ENCODE measurements at regions not wholly inside any gene's neighbourhood (a gene's known extent, or its start where the extent isn't known, plus 50 kb on each side); places are given as distances from the start of the nearest gene placed in this dataset.

DNA sequence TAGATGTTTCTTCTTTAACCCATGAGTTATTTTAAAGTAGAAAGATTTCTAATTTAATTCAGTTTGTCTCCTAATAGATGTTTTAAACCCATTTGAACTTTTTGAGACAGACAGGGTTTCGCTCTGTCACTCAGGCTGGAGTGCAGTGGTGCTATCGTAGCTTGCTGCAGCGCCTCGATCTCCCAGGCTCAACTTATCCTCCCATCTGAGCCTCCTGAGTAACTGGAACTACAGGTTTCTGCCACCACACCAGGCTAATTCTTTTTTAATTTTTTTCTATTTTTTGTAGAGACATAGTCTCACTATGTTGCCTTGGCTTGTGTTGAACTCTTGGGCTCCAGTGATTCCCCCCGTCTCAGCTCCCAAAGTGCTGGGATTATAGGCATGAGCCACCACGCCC lies 53.0 kb upstream of the RAB18 start:
- in situ Hi-C loops (cut with HindIII; ENCODE audit: low sequenced_read_pairs), result no loop called here

DNA sequence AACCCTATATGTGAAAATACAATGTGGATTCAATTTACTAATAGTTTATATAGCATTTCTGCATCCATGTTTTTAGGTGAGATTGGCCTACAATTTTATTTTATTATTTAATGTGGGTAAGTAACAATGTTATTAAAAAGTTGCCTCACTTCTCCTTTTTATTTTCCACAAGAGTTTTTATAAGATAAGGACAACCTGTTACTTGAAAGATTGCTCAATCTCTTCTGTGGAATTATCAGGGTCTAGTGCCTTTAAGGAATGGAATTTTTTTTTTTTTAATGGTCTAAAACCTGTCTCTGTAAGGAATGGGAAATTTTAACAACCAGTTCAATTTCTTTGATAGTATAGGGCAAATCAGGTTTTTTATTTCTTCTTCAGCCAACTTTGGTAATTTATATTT lies 53.9 kb upstream of the RAB18 start:
- in situ Hi-C loops (cut with HindIII; ENCODE audit: low sequenced_read_pairs), result no loop called here

DNA sequence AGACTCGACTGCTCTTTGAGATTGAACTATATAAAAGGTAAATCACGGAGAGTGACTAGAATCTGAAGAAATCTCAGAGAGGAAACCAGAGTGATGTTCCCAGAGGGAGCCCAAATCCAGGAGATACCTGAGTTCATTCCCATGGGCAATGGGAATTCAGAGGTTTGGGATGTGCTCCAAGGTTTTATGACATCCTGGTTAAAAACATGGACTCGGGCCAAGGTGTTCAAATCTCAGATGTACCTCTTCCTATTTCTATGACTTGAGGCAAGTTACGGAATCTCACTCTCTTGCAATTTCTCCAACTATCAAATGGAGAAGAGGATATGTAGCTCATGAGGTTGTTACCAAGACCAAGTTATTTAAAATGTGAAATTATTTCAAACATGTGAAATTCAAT lies 54.5 kb upstream of the RAB18 start:
- in situ Hi-C loops (cut with HindIII; ENCODE audit: low sequenced_read_pairs), result no loop called here

DNA sequence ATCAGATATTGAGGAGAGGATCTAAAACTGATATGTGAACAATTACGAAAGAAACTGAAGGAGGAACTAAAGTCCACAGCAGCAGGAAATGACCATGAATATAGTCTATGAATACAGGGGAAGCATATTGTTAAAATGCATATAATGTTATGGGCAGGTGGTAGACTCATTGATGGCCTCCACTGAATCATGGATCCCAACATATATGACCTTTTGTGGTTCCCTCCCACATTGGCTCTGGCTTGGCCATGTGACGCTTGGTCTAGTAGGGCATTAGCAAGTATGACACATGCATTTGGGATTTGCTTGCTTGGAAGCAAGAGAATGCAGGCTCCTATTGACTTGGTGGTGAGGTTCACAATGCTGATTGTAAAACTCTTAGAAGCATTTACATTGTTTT lies 55.2 kb upstream of the RAB18 start:
- in situ Hi-C loops (cut with HindIII; ENCODE audit: low sequenced_read_pairs), result no loop called here

DNA sequence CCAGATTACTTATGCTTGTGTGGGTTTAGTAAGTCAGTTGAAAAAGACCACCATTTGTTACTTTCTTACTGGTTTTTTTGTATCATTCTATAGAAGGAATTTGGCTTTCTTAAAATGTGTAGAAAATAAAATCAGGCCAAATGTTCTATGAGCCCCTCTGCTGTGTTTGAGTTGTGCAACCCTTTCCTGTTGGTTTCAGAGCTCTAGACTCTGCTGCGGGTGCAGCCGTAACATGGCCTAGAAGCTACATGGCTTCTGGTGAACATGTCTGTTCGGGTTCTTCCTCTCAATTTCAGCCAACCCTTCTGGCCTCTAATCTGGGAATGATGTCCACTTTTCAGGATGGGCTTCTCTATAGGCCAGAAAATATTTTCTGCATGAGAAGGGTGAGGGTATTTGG lies 56.6 kb upstream of the RAB18 start:
- in situ Hi-C loops (cut with HindIII; ENCODE audit: low sequenced_read_pairs), result no loop called here

DNA sequence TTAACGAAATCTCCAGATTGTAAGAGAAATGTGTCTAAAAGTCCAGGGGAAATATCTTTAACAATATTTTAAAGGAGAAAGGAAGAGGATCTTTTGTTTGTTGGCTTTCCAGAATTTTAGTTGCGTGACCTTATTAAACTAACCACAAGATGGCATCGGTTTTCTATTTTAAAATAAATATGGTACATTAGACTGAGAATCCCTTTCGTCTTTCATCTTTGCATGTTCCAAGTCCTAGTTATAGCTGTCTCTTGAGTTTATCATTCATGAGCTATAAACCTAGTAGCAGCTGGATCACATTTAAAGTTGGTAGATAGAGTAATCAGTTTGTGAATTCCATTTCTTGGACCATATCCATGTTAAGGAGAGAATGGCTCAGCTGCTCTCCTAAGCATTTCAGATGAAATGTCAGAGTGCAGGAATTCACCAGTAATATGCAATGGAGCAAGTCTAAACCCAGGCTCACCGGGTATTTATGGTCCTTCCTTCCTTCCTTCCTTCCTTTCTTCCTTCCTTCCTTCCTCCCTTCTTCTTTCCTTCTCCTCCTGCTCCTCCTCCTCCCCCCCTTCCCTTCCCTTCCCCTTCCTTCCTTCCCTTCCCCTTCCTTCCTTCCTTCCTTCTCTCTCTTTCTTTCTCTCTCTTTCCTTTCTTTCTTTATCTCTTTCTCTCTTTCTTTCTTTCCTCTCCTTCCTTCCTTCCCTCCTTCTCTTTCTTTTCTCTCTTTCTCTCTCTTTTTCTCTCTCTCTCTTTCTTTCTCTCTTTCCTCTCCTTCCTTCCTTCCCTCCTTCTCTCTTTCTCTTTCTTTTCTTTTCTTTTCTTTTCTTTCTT lies 57.8 kb upstream of the RAB18 start:
- in situ Hi-C loops (cut with HindIII; ENCODE audit: low sequenced_read_pairs), result no loop called here

DNA sequence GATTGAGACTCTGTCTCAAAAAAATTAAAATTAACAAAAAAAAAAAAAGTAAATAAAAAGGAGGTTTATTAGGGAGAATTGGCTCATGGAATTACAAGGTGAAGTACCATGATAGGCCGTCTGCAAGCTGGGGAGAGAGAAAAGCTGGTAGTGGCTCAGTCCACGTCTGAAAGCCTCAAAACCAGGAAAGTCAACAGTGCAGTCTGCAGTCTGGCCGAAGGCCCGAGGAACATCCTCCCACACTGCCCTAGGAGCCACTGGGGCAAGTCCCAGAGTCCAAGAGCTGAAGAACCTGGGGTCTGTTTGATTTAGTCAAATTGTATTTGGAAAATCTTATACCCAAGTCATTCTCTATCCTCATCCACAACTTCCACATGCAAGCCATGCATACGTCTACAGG lies 59.0 kb upstream of the RAB18 start:
- in situ Hi-C loops (cut with HindIII; ENCODE audit: low sequenced_read_pairs), result no loop called here

DNA sequence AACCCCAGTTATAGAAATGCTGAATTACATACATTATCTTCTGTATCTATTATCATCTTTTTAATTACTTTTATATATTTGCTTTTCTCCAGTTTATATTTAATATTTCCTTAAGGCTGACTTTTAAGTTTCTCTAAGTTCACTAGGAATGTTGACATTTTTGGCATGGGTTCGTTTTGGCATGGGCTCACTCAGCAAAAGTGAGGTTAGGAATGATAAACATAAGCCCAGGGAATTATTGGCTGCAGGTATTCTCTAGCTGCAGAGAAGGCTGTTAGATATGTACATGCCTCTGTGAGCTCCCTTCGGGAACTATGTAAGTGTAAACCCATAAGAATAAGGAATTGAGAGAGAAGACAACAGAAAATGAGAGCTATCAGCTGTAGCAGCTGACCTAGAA lies 63.6 kb upstream of the RAB18 start:
- in situ Hi-C loops (cut with HindIII; ENCODE audit: low sequenced_read_pairs), result no loop called here

DNA sequence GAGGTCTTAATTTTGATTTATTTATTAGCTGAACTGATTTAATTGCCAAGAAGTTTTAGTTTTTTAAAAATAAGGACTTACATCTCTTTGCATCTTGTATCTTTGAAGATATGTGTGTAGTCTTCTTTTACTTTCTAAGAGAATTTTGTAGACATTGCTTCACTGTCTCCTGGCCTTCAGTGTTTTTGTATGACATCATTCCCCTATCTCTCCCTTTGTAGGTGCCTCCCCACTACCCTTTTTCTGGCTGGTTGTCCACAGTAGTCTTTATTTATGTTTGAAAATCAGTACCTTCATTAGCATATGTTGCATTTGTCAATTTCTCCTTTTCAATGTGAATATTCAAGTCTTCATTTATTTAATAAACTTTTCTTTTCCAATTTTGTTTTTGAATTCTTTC lies 64.1 kb upstream of the RAB18 start:
- in situ Hi-C loops (cut with HindIII; ENCODE audit: low sequenced_read_pairs), result no loop called here

DNA sequence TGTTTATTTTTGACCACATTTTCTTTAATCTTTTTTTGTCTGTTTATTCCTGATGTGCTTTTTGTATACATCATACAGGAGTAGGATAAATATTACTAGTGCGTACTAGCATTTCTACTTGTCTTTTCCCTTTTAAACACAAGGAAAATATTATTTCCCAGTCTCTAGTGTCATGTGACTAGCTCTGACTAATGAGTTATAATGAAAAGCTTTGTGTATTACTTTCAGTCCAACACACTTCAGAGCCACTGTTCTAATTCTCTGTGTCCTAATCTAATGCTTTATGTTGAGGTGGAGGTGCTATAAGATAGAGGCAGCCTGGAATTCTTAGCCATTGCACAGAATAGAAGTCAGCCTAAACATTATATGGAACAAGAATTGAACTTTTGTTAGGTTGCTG lies 65.0 kb upstream of the RAB18 start:
- in situ Hi-C loops (cut with HindIII; ENCODE audit: low sequenced_read_pairs), result no loop called here

DNA sequence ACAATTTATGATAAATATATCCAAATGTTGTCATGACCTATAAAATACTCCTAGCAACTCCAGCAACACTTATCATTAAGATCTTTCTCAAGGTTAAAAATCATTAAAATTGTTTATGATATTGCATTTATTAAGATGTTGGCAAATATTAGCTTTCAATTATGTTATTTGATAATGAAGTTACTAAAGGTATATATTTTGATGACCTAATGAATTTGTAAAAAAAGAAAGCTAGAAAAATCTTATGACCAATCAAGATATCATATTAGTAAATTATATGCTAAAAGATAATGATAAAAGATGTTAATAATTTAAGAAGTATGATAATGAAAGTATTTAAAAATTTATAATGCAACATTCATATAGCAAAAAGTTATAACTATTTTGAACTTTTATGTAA lies 66.3 kb upstream of the RAB18 start:
- in situ Hi-C loops (cut with HindIII; ENCODE audit: low sequenced_read_pairs), result no loop called here

DNA sequence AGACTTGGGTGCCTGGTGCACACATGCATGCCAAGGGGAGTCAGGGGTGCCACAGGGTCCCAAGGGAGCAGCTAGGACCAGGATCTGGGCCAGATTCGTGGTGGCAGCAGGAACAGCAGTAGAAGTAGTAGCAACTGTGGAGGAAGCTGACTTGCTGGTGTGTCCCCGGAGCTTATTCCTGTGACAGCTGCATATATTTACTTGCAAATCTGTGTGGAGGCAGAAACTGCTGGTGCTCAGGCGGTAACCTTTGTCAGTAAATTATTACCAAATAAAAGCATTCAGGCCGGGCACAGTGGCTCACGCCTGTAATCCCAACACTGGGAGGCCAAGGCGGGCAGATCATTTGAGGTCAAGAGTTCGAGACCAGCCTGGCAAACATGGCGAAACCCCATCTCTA lies 67.4 kb upstream of the RAB18 start:
- in situ Hi-C loops (cut with HindIII; ENCODE audit: low sequenced_read_pairs), result no loop called here

DNA sequence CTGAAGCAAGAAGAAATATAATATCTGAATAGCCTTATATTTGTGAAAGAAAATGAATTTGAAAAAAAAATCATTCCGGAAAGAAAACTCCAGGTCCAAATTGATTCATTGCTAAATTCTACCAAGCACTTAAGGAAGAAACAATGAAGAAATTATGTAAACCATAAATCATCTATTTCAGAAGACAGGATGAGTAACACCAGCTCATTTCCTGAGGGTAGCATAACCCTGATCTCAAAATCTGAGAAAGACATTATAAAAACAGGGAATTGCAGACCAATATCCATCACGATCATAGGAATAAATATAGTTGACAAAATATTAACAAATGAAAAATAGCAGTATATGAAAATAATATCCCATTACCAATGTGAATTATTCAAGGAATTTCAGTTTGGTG lies 70.1 kb upstream of the RAB18 start:
- in situ Hi-C loops (cut with HindIII; ENCODE audit: low sequenced_read_pairs), result no loop called here

DNA sequence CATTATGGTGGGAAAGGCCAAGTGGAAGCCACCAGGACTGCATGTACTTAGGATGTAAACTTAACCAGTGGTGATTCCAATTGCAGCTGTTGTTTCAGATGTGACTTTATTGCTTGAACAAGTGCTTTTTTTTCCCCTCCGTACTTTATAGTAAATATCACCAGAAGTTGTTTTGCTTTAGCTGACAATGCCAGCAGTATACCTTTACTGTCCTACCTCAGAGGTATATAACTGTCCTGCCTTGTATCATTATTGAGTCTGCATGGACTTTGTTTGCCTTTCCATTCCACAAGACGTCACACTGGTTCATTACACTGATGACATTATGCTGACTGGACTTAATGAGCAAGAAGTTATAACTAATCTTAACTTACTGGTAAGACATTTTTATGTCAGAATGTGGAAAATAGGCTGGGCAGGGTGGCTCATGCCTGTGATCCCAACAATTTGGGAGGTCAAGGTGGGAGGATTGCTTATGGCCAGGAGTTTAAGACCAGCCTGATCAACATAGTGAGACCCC lies 77.1 kb upstream of the RAB18 start:
- in situ Hi-C loops (cut with HindIII; ENCODE audit: low sequenced_read_pairs), result no loop called here

DNA sequence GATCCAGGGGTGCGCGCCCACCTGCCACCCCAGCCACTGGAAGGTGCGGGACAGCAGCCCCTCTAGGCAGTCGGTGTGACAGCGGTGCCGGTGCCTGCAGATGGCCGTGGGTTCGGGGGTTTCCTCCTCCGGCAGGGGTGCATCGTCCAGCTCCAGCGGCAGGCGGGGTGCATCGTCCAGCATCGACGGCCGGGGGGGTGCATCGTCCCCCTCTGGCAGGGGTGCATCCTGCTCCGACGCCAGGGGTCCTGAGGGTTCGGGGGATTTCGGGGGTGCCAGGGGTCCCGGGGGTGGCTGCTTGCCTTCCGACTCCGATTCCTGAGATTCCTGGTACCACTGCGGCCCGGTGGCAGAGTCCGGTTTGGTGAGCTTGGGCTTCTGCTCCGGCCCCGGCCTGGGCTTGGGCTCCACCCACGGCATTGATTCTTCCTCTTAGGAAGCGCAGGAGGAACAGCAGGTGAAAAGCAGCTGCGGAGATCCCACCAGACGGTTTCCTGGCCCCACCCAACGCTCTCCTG lies 90.2 kb upstream of the RAB18 start:
- in situ Hi-C loops (cut with HindIII; ENCODE audit: low sequenced_read_pairs), result no loop called here

DNA sequence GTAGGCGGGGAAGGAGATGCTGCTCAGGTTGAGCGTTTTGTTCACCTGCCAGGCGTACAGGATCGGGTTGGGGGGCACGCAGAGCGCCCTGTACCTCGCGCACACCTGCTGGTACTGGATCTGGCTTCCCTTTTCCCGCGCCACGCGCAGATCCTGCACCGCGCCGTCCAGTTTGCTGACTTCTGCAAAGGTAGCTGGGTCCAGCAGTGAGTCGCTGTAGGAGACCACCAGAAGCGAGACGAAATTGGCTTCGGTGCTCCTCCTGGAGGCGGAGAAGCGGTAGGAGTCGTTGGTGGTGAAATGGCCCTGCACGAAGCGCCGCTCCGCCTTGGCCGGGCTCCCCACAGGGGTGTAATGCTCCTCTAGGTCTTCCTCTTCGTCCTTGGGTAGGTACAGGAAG lies 90.7 kb upstream of the RAB18 start:
- in situ Hi-C loops (cut with HindIII; ENCODE audit: low sequenced_read_pairs), result no loop called here

DNA sequence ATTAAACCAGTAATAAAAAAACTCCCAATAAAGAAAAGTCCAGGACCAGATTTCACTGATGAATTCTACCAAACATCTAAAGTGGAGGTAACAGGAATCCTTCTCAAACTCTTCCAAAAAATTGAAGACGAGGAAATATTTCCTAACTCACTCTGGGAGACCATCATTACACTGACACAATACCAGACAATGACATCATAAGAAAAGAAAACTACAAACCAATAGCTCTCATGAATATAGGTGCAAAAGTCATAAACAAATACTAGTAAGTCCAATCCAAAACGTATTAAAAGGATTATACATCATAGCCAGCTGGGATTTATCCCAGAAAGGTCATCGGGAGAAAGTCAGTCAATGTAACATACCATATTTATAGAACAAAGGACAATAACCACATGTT lies 94.0 kb upstream of the RAB18 start:
- in situ Hi-C loops (cut with HindIII; ENCODE audit: low sequenced_read_pairs), result no loop called here

DNA sequence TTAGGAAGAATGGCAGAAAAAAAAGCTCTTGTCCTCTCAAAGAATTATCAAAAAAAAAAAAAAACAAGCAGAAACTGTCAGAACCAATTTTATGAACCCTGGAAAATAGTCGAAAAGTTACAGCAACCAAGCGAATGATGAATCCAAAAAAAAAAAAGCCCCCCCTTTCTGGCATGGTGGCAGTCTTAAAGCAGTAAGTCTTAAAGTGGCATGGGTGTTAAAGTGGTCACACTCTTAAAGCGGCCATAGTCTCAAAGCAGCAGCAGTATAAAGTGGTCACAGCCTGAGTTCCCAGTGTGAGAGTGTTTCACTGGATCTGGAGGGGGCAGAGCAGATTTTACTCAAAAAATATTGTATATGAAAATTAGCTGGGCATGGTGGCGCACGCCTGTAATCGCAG lies 96.8 kb upstream of the RAB18 start:
- in situ Hi-C loops (cut with HindIII; ENCODE audit: low sequenced_read_pairs), result no loop called here

DNA sequence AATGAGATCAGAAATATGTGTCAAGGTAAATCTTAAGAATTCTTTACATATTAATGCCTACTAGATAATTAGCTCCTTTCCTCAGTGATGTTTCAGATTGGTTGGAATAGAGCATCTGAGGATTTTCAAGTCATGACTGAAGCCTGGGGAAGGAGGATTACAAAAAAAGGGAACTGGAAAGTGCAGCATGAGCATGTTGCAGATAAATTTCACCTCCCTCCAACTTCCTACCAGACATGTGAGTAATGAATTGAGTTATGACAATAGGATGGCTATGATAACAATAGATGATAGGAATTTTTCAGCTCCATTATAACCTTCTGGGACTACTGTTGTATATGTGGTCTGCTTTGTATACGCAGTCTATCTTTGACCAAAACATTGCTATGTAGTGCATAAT lies 104.2 kb upstream of the RAB18 start:
- in situ Hi-C loops (cut with HindIII; ENCODE audit: low sequenced_read_pairs), result loop anchor here (10.0 kb wide), 1 partner anchor 65 kb away; no protein-coding TSS in a partner anchor

DNA sequence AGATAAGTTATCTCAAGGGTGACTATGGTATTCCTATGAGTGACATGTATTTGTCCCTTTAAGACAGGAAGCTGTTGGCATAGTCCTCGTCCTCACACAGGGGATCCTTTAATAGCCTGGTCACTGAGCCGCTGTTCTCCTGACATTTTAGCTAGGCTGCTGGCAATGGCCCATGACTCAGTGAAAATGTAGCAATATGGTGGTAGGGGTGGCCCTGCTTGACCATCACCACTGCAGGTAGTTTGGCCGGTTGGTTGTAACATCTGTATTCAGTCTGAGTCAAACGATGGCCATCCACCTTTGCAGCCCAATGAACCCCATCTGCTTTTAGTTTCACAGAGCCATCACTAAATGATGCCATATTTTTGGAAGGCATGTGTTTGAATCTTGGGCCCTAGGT lies 110.1 kb upstream of the RAB18 start:
- in situ Hi-C loops (cut with HindIII; ENCODE audit: low sequenced_read_pairs), result loop anchor here (10.0 kb wide), 1 partner anchor 71 kb away; no protein-coding TSS in a partner anchor

DNA sequence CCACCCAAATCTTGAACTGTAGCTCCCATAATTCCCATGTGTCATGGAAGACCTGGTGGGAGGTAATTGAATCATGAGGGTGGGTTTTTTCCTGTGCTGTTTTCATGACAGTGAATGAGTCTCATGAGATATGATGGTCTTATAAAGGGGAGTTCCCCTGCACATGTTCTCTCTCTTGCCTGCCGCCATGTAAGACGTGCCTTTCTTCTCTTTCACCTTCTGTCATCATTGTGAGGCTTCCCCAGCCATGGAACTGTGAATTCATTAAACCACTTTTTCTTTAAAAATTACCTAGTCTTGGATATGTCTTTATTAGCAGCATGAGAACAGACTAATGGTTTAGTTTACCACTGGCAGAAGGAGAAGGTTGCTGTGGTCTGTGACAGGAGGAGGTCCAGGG lies 111.5 kb upstream of the RAB18 start:
- in situ Hi-C loops (cut with HindIII; ENCODE audit: low sequenced_read_pairs), result loop anchor here (10.0 kb wide), 1 partner anchor 72 kb away; no protein-coding TSS in a partner anchor

DNA sequence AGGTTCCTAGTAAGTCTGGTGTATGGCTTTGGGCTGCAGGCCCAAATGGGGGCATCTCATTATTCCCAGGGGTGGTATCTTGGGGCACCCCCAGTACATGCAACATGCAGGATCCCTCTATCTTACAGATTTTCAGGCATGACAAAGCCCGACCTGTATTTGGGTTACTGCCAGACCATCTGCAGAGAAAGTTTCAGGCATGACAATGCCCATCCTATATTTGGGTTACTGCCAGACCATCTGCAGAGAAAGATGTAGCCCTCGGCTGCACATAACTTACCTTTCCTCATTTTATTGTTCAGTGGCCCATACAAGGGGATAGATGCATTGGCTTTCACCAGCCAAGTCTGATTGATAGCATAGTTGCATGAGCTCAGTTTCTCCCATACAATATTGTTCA lies 112.2 kb upstream of the RAB18 start:
- in situ Hi-C loops (cut with HindIII; ENCODE audit: low sequenced_read_pairs), result loop anchor here (10.0 kb wide), 1 partner anchor 73 kb away; no protein-coding TSS in a partner anchor
